HepG2 (cell line): ENCODE measurements at regions not wholly inside any gene's neighbourhood (a gene's known extent, or its start where the extent isn't known, plus 50 kb on each side); places are given as distances from the start of the nearest gene placed in this dataset.
A peak's percentile ranks its signal among the peaks of the same experiment; 100 is the strongest.

ENCODE experiments used
- ATAC-seq: fragments of 200-7000 bp; cut with Tn5 transposase; 3 replicates; pipeline ENCODE4 v1.9.1; 2020; ENCODE audit warnings: mild to moderate bottlenecking, moderate library complexity
- BruUV-seq: library from RNA; stranded (reverse); fragments of 400-500 nt; replicated peaks from 2 replicates; lab custom pipeline; 2021; lab: Mats Ljungman, UMichigan
- CTCF ChIA-PET: fragments of 300-600 bp; formaldehyde crosslinking; extraction: SDS; loops from one replicate; lab custom pipeline; 2021; ENCODE audit warnings: low total read pairs, inconsistent platforms, low intra/inter-chr PET ratio; lab: Yijun Ruan, JAX
- POLR2A ChIA-PET: fragments of 350-600 bp; sonication (Branson Sonifier 250); formaldehyde crosslinking; loops from one replicate; lab custom pipeline; 2020; ENCODE audit warnings: antibody characterized with exemption, inconsistent platforms; lab: Yijun Ruan, JAX
- DNase-seq: peaks from one replicate; pipeline ENCODE4 v3.0.0-alpha.2; 2015; ENCODE audit warnings: low spot score
- FAIRE-seq: peaks from 3 replicates; lab custom pipeline; 2011; peaks lifted over from hg19 to GRCh38; lab: Jason Lieb, UNC
- H2AFZ ChIP-seq: one replicate; pipeline ENCODE4 v1.6.1; 2011; ENCODE audit warnings: low read length, inconsistent platforms
- H3K27ac ChIP-seq: fragments of 300-600 bp; 3 replicates; pipeline ENCODE4 v1.8.0; 2011; ENCODE audit warnings: mixed run types, mild to moderate bottlenecking, mixed read lengths, low read length, inconsistent platforms; ENCODE audit not compliant: insufficient read depth; ENCODE audit errors: extremely low read length
- H3K27me3 ChIP-seq, 2 experiments: fragments of 200-600 bp in 1 of 2; 2 replicates in 1 of 2; 3 replicates in 1 of 2; pipeline versions ENCODE4 v1.6.0 to v1.8.0; 2011; ENCODE audit warnings: low read length in 2 of 2, mild to moderate bottlenecking in 2 of 2, moderate library complexity in 2 of 2, inconsistent platforms in 1 of 2; ENCODE audit not compliant: insufficient read depth in 2 of 2, control insufficient read depth in 1 of 2
- H3K36me3 ChIP-seq, 2 experiments: fragments of 200-600 bp in 1 of 2; replicated peaks in 1 of 2; 2 replicates in 1 of 2; 3 replicates in 1 of 2; pipeline versions ENCODE4 v1.5.1 to v1.8.0; 2011; ENCODE audit warnings: low read length in 2 of 2, inconsistent platforms in 1 of 2; ENCODE audit not compliant: insufficient read depth in 2 of 2, control insufficient read depth in 1 of 2
- H3K4me1 ChIP-seq: 2 replicates; pipeline ENCODE4 v1.5.1; 2012; ENCODE audit warnings: low read length, inconsistent platforms; ENCODE audit not compliant: insufficient read depth
- H3K4me2 ChIP-seq: 2 replicates; pipeline ENCODE4 v1.6.0; 2011; ENCODE audit warnings: low read depth, low read length, inconsistent platforms
- H3K4me3 ChIP-seq, 3 experiments: fragments of 200-600 bp in 1 of 3; sonication (generic), shearing (Covaris generic) in 1 of 3; replicated peaks in 1 of 3; 2 replicates each; pipeline ENCODE4 v1.5.1; 2011 to 2016; ENCODE audit warnings: low read length in 3 of 3, inconsistent platforms in 2 of 3, low read depth in 2 of 3, mild to moderate bottlenecking in 2 of 3, control low read depth in 1 of 3, mixed read lengths in 1 of 3; ENCODE audit not compliant: insufficient read depth in 1 of 3
- H3K79me2 ChIP-seq: one replicate; pipeline ENCODE4 v1.6.1; 2011; ENCODE audit warnings: low read length, inconsistent platforms; ENCODE audit not compliant: insufficient read depth
- H3K9ac ChIP-seq: 2 replicates; pipeline ENCODE4 v1.6.0; 2011; ENCODE audit warnings: mild to moderate bottlenecking, low read depth, low read length, inconsistent platforms; ENCODE audit not compliant: insufficient read depth
- H3K9me3 ChIP-seq: 2 replicates; pipeline ENCODE4 v1.5.1; 2012; ENCODE audit warnings: mild to moderate bottlenecking, low read length
- H4K20me1 ChIP-seq: 2 replicates; pipeline ENCODE4 v1.6.0; 2011; ENCODE audit warnings: inconsistent platforms, mild to moderate bottlenecking, low read length, moderate library complexity; ENCODE audit not compliant: insufficient read depth
- ESRRA ChIP-seq: sonication (generic); formaldehyde crosslinking; IDR thresholded peaks from 2 replicates; pipeline ENCODE4 v1.5.1; 2020; ENCODE audit warnings: mild to moderate bottlenecking, low read depth, missing genetic modification reagents
- GABPB1 ChIP-seq: IDR thresholded peaks from 2 replicates; pipeline ENCODE4 v1.6.1; 2016; ENCODE audit warnings: mild to moderate bottlenecking, missing genetic modification reagents, moderate library complexity, missing compliant biosample characterization
- PHF20 ChIP-seq: sonication (generic); formaldehyde crosslinking; IDR thresholded peaks from 2 replicates; pipeline ENCODE4 v1.5.0; 2020; ENCODE audit warnings: mild to moderate bottlenecking, missing genetic modification reagents
- RARA ChIP-seq: IDR thresholded peaks from 2 replicates; pipeline ENCODE4 v1.6.1; 2016; ENCODE audit warnings: missing genetic modification reagents, missing compliant biosample characterization
- RXRA ChIP-seq: sonication (generic); formaldehyde crosslinking; IDR thresholded peaks from 2 replicates; pipeline ENCODE4 v1.5.1; 2020; ENCODE audit warnings: missing genetic modification reagents
- SSRP1 ChIP-seq: IDR thresholded peaks from 2 replicates; pipeline ENCODE4 v1.6.1; 2016; ENCODE audit warnings: control low read depth
- TEAD2 ChIP-seq: sonication (generic); formaldehyde crosslinking; IDR thresholded peaks from 2 replicates; pipeline ENCODE4 v1.9.0; 2021; ENCODE audit warnings: missing genetic modification reagents
- ZNF263 ChIP-seq: sonication (generic); formaldehyde crosslinking; IDR thresholded peaks from 2 replicates; pipeline ENCODE4 v1.4.0; 2020; ENCODE audit warnings: missing genetic modification reagents
- ZNF572 ChIP-seq: sonication (generic); formaldehyde crosslinking; IDR thresholded peaks from 2 replicates; pipeline ENCODE4 v1.5.1; 2020; ENCODE audit warnings: mild to moderate bottlenecking, missing genetic modification reagents
- WGBS: methylation state at CpG from one replicate; pipeline ENCODE4 v1.1.6; 2017; ENCODE audit warnings: low lambda C conversion rate; 5-methylcytosine and 5-hydroxymethylcytosine counted together
- in situ Hi-C: cut with HindIII; loops from 2 replicates; pipeline ENCODE4 v1.10.0; 2017; ENCODE audit warnings: low pct_unique_long_range_greater_than_20kb; ENCODE audit not compliant: extremely low pct_ligation_motif_present
- intact Hi-C: fragments of 100-400 bp; cut with micrococcal nuclease; formaldehyde crosslinking; loops from one replicate; pipeline ENCODE4 v1.10.0; 2022; ENCODE audit not compliant: unreplicated experiment
- TF ChIP-seq, protein P1 (sequence below): sonication (generic); formaldehyde crosslinking; conservative IDR thresholded peaks from 2 replicates; pipeline ENCODE4 v1.4.0; 2020; ENCODE audit warnings: missing genetic modification reagents
- TF ChIP-seq, protein P2 (sequence below): sonication (generic); formaldehyde crosslinking; IDR thresholded peaks from 2 replicates; pipeline ENCODE4 v1.4.0; 2020; ENCODE audit warnings: missing genetic modification reagents, low read depth, mild to moderate bottlenecking, borderline replicate concordance
- TF ChIP-seq, protein P3 (sequence below): sonication (generic); formaldehyde crosslinking; IDR thresholded peaks from 2 replicates; pipeline ENCODE4 v1.5.0; 2020; ENCODE audit warnings: mild to moderate bottlenecking, missing genetic modification reagents
- TF ChIP-seq, protein P4 (sequence below): sonication (generic); formaldehyde crosslinking; IDR thresholded peaks from 2 replicates; pipeline ENCODE4 v1.5.1; 2020; ENCODE audit warnings: mild to moderate bottlenecking, missing genetic modification reagents, borderline replicate concordance

DNA sequence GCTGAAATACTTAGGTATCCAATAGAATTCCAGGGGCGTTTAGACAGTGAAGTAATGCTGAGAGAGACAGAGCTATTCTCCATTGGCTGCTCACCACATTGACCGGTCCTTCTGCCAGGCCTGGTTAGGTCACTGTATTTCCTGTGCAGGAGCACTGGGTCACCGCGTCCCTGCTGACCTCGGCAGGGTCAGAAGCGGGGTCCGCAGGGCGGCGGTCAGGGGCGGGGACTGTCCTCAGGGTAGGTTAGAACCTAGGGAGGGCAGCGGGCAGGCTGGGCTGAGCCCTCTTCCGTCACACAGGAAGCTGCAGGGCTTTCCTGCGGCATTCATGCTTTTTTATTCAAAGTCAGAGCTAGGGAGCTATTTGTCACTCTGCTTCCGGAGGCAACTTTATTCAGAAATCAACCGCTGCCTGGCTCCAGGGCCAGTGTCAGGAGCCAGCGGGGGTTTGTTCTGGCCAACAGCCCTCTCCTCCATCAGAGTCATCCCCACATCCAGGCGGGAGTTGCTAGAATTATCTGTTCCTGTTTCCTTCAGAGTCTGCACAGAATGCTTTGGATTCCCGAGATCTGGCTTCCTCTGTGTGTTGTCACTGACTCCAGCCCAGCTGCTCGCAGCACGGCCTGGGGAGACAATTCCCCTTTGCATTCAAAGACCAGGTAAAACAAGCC, 81.2 kb upstream of the WASF3 start:
- in situ Hi-C loops (no loop called here), intact Hi-C loops (no loop called here)
- Histone ChIP-seq H3K27ac (no peak overlapping the region), H3K79me2 (no peaks in the 10 kb centered on the region), H3K9me3 (no peaks in the 10 kb centered on the region), H3K4me1 (peaks cover 13% of the 10 kb centered on the region), H2AFZ (no peak overlapping the region), H3K27me3 (no peaks in the 10 kb centered on the region), H3K4me2 (peak overlapping the region; percentile 88), H4K20me1 (no peaks in the 10 kb centered on the region), H3K9ac (peak overlapping the region; percentile 37; the same call in 1 of the 2 replicates), H3K36me3 (no peaks in the 10 kb centered on the region), H3K4me3 (peak overlapping the region; percentile 42 to 66 (median 57))
- ATAC-seq (peak; percentile 90), DNase-seq (peak; percentile 34), FAIRE-seq (no peak)
- CTCF ChIA-PET = no interaction called here
- POLR2A ChIA-PET = interaction anchor here (1.2 kb wide), 1 partner anchor 254 kb away, joined by 3 read pairs; the partner anchor contains the start of gene RNF6
- 3% methylated on average over 6 of the region's 20 CpGs for WGBS
- no TSS peak for BruUV-seq
- peak; percentile 54; the same call in 1 of the 2 replicates for TF ChIP-seq GABPB1 (CRISPR knock-in tag)
- TF ChIP-seq, protein P1, sequence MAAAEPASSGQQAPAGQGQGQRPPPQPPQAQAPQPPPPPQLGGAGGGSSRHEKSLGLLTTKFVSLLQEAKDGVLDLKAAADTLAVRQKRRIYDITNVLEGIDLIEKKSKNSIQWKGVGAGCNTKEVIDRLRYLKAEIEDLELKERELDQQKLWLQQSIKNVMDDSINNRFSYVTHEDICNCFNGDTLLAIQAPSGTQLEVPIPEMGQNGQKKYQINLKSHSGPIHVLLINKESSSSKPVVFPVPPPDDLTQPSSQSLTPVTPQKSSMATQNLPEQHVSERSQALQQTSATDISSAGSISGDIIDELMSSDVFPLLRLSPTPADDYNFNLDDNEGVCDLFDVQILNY (CRISPR knock-in tag) = no peak
- no peak for TF ChIP-seq TEAD2 (CRISPR knock-in tag)
- 0 out of 2 replicates have a peak, but pooled peaks have one; percentile 9 for TF ChIP-seq ZNF263
- TF ChIP-seq, protein P2, sequence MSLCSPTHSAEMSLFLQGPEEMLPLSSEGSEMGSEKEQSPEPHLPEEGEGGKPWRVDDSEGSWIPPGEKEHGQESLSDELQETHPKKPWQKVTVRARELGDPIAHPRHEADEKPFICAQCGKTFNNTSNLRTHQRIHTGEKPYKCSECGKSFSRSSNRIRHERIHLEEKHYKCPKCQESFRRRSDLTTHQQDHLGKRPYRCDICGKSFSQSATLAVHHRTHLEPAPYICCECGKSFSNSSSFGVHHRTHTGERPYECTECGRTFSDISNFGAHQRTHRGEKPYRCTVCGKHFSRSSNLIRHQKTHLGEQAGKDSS (CRISPR knock-in tag) = 0 out of 2 replicates have a peak, but pooled peaks have one; percentile 38
- TF ChIP-seq, protein P3, sequence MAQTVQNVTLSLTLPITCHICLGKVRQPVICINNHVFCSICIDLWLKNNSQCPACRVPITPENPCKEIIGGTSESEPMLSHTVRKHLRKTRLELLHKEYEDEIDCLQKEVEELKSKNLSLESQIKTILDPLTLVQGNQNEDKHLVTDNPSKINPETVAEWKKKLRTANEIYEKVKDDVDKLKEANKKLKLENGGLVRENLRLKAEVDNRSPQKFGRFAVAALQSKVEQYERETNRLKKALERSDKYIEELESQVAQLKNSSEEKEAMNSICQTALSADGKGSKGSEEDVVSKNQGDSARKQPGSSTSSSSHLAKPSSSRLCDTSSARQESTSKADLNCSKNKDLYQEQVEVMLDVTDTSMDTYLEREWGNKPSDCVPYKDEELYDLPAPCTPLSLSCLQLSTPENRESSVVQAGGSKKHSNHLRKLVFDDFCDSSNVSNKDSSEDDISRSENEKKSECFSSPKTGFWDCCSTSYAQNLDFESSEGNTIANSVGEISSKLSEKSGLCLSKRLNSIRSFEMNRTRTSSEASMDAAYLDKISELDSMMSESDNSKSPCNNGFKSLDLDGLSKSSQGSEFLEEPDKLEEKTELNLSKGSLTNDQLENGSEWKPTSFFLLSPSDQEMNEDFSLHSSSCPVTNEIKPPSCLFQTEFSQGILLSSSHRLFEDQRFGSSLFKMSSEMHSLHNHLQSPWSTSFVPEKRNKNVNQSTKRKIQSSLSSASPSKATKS (CRISPR knock-in tag) = no peak
- peak; percentile 60 for TF ChIP-seq RXRA (CRISPR knock-in tag)
- TF ChIP-seq SSRP1 (CRISPR knock-in tag) = no peak
- 0 out of 2 replicates have a peak, but pooled peaks have one; percentile 30 for TF ChIP-seq RARA (CRISPR knock-in tag)
- TF ChIP-seq PHF20 (CRISPR knock-in tag) = peak; percentile 34; the same call in 1 of the 2 replicates
- no peak for TF ChIP-seq ZNF572 (CRISPR knock-in tag)
- TF ChIP-seq, protein P4, sequence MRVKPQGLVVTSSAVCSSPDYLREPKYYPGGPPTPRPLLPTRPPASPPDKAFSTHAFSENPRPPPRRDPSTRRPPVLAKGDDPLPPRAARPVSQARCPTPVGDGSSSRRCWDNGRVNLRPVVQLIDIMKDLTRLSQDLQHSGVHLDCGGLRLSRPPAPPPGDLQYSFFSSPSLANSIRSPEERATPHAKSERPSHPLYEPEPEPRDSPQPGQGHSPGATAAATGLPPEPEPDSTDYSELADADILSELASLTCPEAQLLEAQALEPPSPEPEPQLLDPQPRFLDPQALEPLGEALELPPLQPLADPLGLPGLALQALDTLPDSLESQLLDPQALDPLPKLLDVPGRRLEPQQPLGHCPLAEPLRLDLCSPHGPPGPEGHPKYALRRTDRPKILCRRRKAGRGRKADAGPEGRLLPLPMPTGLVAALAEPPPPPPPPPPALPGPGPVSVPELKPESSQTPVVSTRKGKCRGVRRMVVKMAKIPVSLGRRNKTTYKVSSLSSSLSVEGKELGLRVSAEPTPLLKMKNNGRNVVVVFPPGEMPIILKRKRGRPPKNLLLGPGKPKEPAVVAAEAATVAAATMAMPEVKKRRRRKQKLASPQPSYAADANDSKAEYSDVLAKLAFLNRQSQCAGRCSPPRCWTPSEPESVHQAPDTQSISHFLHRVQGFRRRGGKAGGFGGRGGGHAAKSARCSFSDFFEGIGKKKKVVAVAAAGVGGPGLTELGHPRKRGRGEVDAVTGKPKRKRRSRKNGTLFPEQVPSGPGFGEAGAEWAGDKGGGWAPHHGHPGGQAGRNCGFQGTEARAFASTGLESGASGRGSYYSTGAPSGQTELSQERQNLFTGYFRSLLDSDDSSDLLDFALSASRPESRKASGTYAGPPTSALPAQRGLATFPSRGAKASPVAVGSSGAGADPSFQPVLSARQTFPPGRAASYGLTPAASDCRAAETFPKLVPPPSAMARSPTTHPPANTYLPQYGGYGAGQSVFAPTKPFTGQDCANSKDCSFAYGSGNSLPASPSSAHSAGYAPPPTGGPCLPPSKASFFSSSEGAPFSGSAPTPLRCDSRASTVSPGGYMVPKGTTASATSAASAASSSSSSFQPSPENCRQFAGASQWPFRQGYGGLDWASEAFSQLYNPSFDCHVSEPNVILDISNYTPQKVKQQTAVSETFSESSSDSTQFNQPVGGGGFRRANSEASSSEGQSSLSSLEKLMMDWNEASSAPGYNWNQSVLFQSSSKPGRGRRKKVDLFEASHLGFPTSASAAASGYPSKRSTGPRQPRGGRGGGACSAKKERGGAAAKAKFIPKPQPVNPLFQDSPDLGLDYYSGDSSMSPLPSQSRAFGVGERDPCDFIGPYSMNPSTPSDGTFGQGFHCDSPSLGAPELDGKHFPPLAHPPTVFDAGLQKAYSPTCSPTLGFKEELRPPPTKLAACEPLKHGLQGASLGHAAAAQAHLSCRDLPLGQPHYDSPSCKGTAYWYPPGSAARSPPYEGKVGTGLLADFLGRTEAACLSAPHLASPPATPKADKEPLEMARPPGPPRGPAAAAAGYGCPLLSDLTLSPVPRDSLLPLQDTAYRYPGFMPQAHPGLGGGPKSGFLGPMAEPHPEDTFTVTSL (CRISPR knock-in tag) = no peak
- TF ChIP-seq ESRRA = peak; percentile 77; the same call in 1 of the 2 replicates
